ENCODE measurements at regions not wholly inside any gene's neighbourhood (a gene's known extent, or its start where the extent isn't known, plus 50 kb on each side); places are given as distances from the start of the nearest gene placed in this dataset.

DNA sequence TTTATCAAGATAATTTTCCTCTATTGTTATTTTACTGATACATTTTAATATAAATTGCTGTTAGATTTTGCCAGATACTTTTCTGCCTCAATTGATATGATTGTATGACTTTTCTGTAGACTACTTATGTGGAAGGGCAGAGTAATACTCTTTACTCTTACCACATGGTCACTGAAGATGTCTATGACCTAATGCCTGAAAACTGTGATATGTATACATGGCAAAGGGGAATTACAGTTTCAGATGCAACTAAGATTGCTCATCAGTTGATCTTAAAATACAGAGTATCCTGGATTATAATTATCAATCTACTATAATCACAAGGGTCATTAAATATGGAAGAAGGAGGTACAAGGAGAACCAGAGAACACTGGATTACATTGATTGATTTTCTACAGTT is 1528.0 kb downstream of the BRINP3 start:
- H3K27me3 Mint-ChIP-seq, result no peaks in the 10 kb centered on the region
- H3K36me3 Mint-ChIP-seq (ENCODE audit: low read depth), result no peaks in the 10 kb centered on the region
- H3K4me3 Mint-ChIP-seq, result no peak overlapping the region
- peaks cover 11% of the 10 kb centered on the region for H3K9me3 Mint-ChIP-seq
- intact Hi-C loops (cut with micrococcal nuclease), result no loop called here
- H3K27ac Mint-ChIP-seq, result no peak overlapping the region
- H3K4me1 Mint-ChIP-seq (ENCODE audit: low read depth), result no peaks in the 10 kb centered on the region

DNA sequence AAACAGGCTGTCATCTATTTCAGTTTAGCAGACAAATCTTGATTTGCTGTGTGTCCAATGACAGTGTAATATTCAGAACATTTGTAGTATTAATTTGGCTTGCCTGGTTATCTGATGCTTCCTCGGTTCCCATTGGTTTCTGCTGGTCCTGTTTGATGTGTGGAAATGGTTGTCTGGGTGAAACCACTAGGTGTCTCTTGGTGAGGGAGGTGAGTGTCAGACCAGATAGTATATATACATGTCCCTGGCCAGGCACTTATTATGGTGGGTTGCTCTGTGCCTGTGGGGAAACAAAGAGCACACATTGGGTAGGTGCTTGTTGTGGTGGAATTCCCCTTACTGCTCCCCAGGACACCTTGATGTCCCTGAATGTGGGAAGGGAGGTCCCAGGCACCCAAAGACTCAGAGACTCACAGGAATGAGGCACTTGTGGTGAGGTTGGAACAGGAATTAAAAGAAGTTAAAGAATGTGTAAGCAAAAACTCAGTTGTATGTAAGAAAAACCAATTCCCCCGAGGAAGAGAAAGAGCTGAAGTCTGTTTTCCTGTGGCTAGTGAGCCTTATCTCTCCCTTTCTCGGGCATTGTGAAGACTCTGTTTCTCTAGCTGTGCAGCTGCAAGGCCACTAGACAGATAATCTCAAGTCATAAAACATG is 1519.1 kb downstream of the BRINP3 start:
- no peak overlapping the region for H3K27ac Mint-ChIP-seq
- no peak overlapping the region for H3K4me3 Mint-ChIP-seq
- no peaks in the 10 kb centered on the region for H3K36me3 Mint-ChIP-seq (ENCODE audit: low read depth)
- H3K9me3 Mint-ChIP-seq, result peaks cover 35% of the 10 kb centered on the region
- no peaks in the 10 kb centered on the region for H3K4me1 Mint-ChIP-seq (ENCODE audit: low read depth)
- intact Hi-C loops (cut with micrococcal nuclease), result no loop called here
- no peaks in the 10 kb centered on the region for H3K27me3 Mint-ChIP-seq

DNA sequence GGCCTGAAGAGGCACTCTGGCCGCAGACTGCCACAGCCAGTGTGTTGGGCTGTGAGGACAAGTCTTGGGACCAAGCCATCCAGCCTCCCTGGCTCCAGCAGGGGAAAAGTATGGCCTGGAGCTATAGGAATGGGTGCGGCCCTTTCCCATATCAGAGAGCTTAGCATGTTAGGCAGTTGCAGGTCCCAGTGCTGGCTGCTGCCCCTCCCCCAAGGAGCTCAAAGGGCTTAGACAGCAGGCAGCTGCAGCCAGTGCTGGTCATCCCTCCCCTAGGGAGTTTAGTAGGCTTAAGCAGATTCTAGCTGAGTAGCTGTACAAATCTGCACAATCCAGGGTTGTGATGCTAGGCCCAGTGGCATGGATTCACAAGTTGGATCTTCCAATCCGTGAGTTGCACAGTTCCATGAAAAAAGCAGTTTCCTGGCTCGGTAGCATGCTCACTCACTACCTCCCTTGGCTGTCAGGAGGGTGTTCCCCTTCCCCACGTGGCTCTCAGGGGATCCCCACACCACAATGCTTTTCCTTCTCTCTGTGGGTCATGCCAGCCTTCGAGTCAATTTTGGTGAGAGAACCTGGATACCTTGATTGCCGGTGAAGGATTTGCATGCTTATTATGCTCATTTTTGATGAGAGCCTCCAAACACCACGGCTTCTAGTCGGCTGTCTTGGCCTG is 1490.8 kb downstream of the BRINP3 start:
- Mint-ChIP-seq H3K9me3 (peaks cover 37% of the 10 kb centered on the region), H3K4me1 (ENCODE audit: low read depth) (no peaks in the 10 kb centered on the region), H3K27ac (no peak overlapping the region), H3K36me3 (ENCODE audit: low read depth) (no peaks in the 10 kb centered on the region), H3K27me3 (no peaks in the 10 kb centered on the region), H3K4me3 (no peak overlapping the region)
- intact Hi-C loops (cut with micrococcal nuclease), result no loop called here

DNA sequence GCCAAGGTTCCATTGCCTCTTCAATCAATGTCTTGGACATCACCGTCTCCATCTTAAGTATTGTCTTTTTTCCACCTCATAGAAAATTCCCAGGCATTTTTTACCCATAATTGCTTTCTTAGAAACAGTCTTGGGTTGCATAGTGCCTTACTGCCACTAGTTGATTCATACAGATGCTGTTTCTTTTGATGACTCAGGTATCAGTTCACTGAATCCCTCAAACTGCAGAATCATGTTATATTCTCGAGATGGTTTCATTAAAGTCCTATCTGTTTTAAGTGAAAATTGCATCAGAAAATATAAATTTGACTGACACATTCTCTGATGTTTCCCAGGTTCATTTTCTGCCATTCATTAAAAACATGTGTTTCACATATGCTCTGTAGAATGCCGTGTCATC is 1489.1 kb downstream of the BRINP3 start:
- Mint-ChIP-seq H3K4me3 (no peak overlapping the region), H3K36me3 (ENCODE audit: low read depth) (no peaks in the 10 kb centered on the region), H3K27me3 (no peaks in the 10 kb centered on the region), H3K27ac (no peak overlapping the region), H3K4me1 (ENCODE audit: low read depth) (no peaks in the 10 kb centered on the region), H3K9me3 (peaks cover 30% of the 10 kb centered on the region)
- intact Hi-C loops (cut with micrococcal nuclease), result no loop called here

DNA sequence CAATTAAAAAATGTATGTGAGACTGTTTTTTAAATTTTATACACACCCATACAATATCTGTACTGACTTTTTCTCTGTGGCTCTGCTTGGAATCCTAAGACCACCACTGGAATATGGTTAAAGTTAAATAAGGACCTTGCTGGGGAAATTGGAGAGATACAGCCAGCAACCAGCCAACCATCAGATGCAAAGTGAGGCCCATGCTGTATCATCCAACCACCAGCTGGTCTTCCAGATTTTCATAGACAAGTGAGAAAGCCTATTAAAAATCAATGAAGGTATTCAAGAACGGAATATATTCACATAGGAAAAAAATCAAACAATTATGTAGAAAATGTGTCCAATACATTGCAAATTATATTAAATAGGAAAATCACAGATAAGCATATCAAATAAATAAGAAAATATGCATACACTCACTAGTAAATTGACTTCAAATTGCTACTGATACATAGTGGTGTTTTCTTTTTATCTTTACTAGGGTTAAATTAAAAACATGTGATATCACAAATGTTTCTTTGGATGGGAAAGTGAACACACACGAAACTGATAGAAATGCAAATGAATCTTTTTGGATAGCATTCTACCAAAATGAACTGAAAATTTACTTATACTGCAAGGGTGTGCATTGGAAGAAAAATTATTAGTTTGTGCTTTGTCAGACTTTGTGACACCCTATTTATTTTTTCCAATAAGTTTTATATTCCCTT is 1486.3 kb downstream of the BRINP3 start:
- no peaks in the 10 kb centered on the region for H3K36me3 Mint-ChIP-seq (ENCODE audit: low read depth)
- H3K27me3 Mint-ChIP-seq, result no peaks in the 10 kb centered on the region
- no peak overlapping the region for H3K27ac Mint-ChIP-seq
- peaks cover 2% of the 10 kb centered on the region for H3K9me3 Mint-ChIP-seq
- no peaks in the 10 kb centered on the region for H3K4me1 Mint-ChIP-seq (ENCODE audit: low read depth)
- intact Hi-C loops (cut with micrococcal nuclease), result no loop called here
- H3K4me3 Mint-ChIP-seq, result no peak overlapping the region

DNA sequence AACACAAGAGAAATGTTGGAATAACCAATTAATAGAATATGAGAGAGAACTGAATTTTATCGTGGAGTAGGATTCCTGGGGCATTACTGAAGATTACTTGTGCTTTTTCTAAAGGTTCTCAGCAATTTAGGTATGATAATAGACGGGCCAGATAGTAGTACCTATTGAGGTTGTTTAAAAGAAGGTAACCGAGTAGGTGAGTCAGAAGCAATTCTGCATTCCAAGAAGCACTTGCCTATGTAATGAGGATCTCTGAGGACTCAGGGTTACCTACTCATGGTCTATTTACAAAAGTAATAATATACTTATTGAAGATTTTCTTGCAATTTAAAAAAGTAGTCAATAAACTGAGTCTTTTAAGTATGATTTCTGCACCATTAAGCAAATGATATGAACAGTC is 1469.8 kb downstream of the BRINP3 start:
- Mint-ChIP-seq H3K4me3 (no peak overlapping the region), H3K9me3 (no peaks in the 10 kb centered on the region), H3K36me3 (ENCODE audit: low read depth) (no peaks in the 10 kb centered on the region), H3K4me1 (ENCODE audit: low read depth) (no peaks in the 10 kb centered on the region), H3K27me3 (no peaks in the 10 kb centered on the region), H3K27ac (no peak overlapping the region)
- intact Hi-C loops (cut with micrococcal nuclease), result no loop called here

DNA sequence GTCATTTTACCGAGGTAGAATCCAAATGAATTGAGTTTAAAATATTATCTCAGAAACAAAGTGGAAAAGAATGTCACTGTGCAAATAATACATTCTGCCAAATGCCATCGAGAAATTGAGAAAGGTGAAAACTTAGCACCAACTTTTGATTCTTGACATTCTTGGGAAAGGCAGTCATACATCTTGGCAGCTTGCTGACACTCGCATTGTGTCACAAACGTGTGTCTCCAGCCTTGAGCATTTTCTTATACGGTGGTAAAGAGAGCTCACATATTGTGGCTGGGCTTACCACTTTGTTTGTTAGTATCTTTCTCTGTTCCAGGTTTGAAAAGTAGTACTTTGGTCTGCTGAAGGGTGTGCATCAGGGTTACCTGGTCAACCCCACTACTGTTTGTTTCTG is 1456.1 kb downstream of the BRINP3 start:
- Mint-ChIP-seq H3K4me1 (ENCODE audit: low read depth) (no peaks in the 10 kb centered on the region), H3K9me3 (peaks cover 47% of the 10 kb centered on the region), H3K27ac (no peak overlapping the region), H3K4me3 (no peak overlapping the region), H3K36me3 (ENCODE audit: low read depth) (no peaks in the 10 kb centered on the region), H3K27me3 (no peaks in the 10 kb centered on the region)
- intact Hi-C loops (cut with micrococcal nuclease), result no loop called here

DNA sequence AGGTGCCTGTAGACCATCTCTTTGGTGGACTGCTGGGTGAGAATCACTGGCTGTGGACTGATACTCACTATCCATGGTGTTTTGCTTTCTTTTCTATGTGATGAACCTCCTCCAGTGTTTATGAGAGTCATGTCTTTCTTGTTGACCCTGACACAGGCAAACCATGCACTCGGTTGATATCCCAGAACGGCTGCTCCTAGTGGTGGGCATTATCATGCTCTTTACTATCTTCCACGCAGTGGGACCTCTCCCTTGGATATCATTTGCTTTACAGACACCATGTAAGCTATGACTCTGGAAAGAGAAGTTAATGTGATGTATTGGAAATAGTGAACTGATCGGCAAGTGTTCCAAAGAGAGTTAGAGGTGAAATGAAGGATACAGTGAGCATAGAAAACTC is 1455.6 kb downstream of the BRINP3 start:
- Mint-ChIP-seq H3K27me3 (no peaks in the 10 kb centered on the region), H3K4me3 (no peak overlapping the region), H3K27ac (no peak overlapping the region), H3K4me1 (ENCODE audit: low read depth) (no peaks in the 10 kb centered on the region), H3K36me3 (ENCODE audit: low read depth) (no peaks in the 10 kb centered on the region), H3K9me3 (peaks cover 43% of the 10 kb centered on the region)
- intact Hi-C loops (cut with micrococcal nuclease), result no loop called here

DNA sequence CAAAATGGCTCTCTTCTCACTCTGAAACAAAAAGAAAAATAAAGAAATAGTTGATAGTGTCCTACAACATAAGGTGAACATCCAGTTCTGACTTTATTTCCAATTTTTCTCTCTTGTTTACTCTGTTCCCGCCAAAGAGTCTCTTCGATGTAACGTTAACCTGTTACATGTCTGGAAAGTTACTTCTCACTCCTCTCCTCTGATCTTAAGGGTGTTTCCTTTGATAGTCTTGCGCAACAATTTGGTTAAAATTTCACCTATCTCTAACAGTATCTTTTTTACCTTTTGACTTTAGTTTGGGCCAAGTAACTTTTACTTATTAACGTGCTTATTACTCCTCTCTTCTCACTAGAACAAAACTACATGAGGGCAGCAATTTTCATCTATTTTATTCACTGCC is 1450.2 kb downstream of the BRINP3 start:
- Mint-ChIP-seq H3K4me1 (ENCODE audit: low read depth) (no peaks in the 10 kb centered on the region), H3K36me3 (ENCODE audit: low read depth) (no peaks in the 10 kb centered on the region), H3K27me3 (no peaks in the 10 kb centered on the region), H3K9me3 (peaks cover 18% of the 10 kb centered on the region), H3K27ac (no peak overlapping the region), H3K4me3 (no peak overlapping the region)
- intact Hi-C loops (cut with micrococcal nuclease), result no loop called here

DNA sequence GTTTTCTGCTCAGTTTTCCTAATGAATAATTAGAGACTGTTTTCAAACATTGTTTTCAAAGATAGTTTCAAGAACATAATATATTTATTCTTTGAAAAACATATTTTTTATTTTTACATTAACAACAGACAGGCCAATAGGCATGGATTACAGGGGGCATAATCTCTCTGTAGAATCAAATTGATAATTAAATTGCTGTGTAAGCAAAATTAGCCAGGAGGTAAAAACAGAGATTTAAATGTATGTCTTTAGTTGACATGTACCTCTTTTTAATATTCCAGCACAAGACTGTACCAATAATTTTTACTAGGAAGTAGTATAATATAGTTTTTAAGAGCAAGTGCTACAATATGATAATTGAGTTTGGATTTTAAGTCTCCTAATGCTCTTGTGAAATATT is 1444.5 kb downstream of the BRINP3 start:
- Mint-ChIP-seq H3K4me3 (no peak overlapping the region), H3K27ac (no peak overlapping the region), H3K4me1 (ENCODE audit: low read depth) (no peaks in the 10 kb centered on the region), H3K27me3 (no peaks in the 10 kb centered on the region), H3K9me3 (no peaks in the 10 kb centered on the region), H3K36me3 (ENCODE audit: low read depth) (no peaks in the 10 kb centered on the region)
- intact Hi-C loops (cut with micrococcal nuclease), result no loop called here

DNA sequence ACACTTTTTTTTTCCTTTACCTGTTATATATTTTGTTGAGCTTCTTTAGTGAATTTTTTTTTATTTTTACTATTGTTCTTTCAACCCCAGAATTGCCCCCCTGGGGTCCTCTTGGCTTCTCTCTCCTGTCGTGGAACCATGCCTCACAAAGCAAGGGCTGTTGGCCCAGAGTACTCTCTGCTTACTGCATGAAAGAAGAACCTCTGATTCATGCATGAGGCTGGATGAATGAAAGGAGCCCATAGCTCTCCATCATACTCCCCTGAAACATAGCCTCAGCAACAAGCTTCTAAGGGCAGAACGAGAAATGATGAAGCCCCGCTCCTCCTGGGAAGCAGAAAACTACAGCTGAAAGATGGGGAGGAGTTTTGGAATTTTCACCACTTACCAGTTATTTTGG is 1441.0 kb downstream of the BRINP3 start:
- no peaks in the 10 kb centered on the region for H3K9me3 Mint-ChIP-seq
- H3K36me3 Mint-ChIP-seq (ENCODE audit: low read depth), result no peaks in the 10 kb centered on the region
- no peak overlapping the region for H3K4me3 Mint-ChIP-seq
- no peaks in the 10 kb centered on the region for H3K27me3 Mint-ChIP-seq
- intact Hi-C loops (cut with micrococcal nuclease), result no loop called here
- H3K4me1 Mint-ChIP-seq (ENCODE audit: low read depth), result no peaks in the 10 kb centered on the region
- no peak overlapping the region for H3K27ac Mint-ChIP-seq

DNA sequence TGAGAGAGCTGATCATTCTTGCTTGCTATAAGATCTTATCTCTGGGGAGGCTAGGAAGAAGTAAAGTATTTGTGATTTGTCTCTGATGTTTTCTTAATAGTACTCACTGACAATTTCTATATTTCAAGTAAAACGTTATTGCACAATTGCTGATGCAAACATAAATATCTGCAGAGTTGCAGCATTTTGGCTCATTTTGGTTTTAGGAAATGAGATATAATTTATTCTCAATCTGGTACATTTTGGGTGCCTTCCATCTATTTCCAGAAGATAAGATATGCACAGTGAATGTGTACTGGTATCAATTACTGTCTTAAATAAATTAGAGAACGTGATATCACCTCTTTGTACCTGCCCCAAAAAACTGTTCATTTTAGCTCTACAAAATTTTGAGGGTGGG is 1431.5 kb downstream of the BRINP3 start:
- intact Hi-C loops (cut with micrococcal nuclease), result no loop called here
- Mint-ChIP-seq H3K4me1 (ENCODE audit: low read depth) (no peaks in the 10 kb centered on the region), H3K27ac (no peak overlapping the region), H3K9me3 (no peaks in the 10 kb centered on the region), H3K27me3 (no peaks in the 10 kb centered on the region), H3K4me3 (no peak overlapping the region), H3K36me3 (ENCODE audit: low read depth) (no peaks in the 10 kb centered on the region)

DNA sequence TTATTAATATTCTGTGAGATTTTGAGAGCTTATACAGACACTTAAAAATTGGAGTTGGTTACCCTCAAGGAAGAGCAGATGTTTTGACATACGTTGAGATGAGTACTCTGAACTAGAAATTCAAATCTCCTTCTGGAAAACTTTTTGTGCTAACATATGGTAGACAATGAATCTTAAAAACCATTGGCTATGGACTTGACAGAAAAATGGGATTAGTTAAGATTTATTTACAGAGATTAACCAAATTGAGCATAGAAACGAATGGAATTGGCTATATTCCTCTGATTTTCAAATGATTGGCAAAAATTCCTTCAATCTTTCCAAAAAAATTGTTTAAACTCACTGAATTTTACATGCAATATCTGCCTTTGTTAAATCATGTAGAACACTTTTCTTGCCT is 1392.9 kb downstream of the BRINP3 start:
- H3K4me1 Mint-ChIP-seq (ENCODE audit: low read depth), result no peaks in the 10 kb centered on the region
- intact Hi-C loops (cut with micrococcal nuclease), result no loop called here
- H3K27ac Mint-ChIP-seq, result no peak overlapping the region
- no peaks in the 10 kb centered on the region for H3K27me3 Mint-ChIP-seq
- H3K36me3 Mint-ChIP-seq (ENCODE audit: low read depth), result no peaks in the 10 kb centered on the region
- no peaks in the 10 kb centered on the region for H3K9me3 Mint-ChIP-seq
- no peak overlapping the region for H3K4me3 Mint-ChIP-seq

DNA sequence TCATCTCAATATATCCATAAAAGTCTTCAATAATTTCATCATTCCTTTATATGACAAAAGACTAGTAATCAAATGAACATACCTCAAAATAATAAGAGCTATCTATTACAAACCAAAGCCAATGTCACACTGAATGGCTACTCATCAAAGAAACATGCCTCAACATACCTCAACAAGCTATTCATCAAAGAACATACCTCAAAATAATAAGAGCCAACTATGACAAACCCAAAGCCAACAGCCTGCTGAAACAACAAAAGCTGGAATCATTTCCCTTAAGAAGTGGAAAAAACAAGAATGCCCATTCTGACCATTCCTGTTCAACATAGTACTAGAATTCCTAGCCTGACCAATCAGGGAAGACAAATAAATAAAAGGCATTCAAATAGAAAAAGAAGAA is 1373.7 kb downstream of the BRINP3 start:
- H3K4me1 Mint-ChIP-seq (ENCODE audit: low read depth), result no peaks in the 10 kb centered on the region
- intact Hi-C loops (cut with micrococcal nuclease), result no loop called here

More for the DNA sequence above, 1373.7 kb downstream of the BRINP3 start:
- H3K27ac Mint-ChIP-seq, result no peak overlapping the region
- no peaks in the 10 kb centered on the region for H3K36me3 Mint-ChIP-seq (ENCODE audit: low read depth)
- peaks cover 7% of the 10 kb centered on the region for H3K9me3 Mint-ChIP-seq
- H3K4me3 Mint-ChIP-seq, result no peak overlapping the region
- H3K27me3 Mint-ChIP-seq, result no peaks in the 10 kb centered on the region

All from dendritic cell treated with granulocyte-macrophage colony-stimulating factor and Interleukin-4, amounts not matched to agents 40 ng/mL and 50 ng/mL, for 4 days (primary cell).